MCF 10A (cell line): ENCODE measurements at regions not wholly inside any gene's neighbourhood (a gene's known extent, or its start where the extent isn't known, plus 50 kb on each side); places are given as distances from the start of the nearest gene placed in this dataset.

ENCODE experiments used
- BruUV-seq: library from RNA; stranded (reverse); fragments of 400-500 nt; replicated peaks from 2 replicates; lab custom pipeline; 2021; lab: Mats Ljungman, UMichigan
- CTCF ChIA-PET: fragments of 300-600 bp; sonication (Branson Sonifier 250); formaldehyde crosslinking; extraction: SDS; loops from one replicate; lab custom pipeline; 2021; ENCODE audit warnings: antibody characterized with exemption, inconsistent platforms; lab: Yijun Ruan, JAX
- POLR2A ChIA-PET: fragments of 300-600, 350-650 bp; sonication (Branson Sonifier 250); formaldehyde crosslinking; extraction: SDS; loops from one replicate; lab custom pipeline; 2020; ENCODE audit warnings: antibody characterized with exemption, inconsistent platforms; lab: Yijun Ruan, JAX
- DNase-seq: peaks from one replicate; pipeline ENCODE4 v3.0.0-alpha.2; 2018; ENCODE audit not compliant: unreplicated experiment
- H3K27ac Mint-ChIP-seq: one replicate; pipeline ENCODE4 v1.8.0; 2022; ENCODE audit warnings: mild to moderate bottlenecking, low read depth, mixed read lengths; ENCODE audit not compliant: unreplicated experiment
- H3K27me3 Mint-ChIP-seq: one replicate; pipeline ENCODE4 v1.8.0; 2022; ENCODE audit warnings: mixed read lengths; ENCODE audit not compliant: insufficient read depth, unreplicated experiment
- H3K36me3 Mint-ChIP-seq: one replicate; pipeline ENCODE4 v1.8.0; 2022; ENCODE audit warnings: mild to moderate bottlenecking, moderate library complexity, mixed read lengths; ENCODE audit not compliant: insufficient read depth, unreplicated experiment
- H3K4me1 Mint-ChIP-seq: one replicate; pipeline ENCODE4 v1.8.0; 2022; ENCODE audit warnings: mixed read lengths; ENCODE audit not compliant: insufficient read depth, unreplicated experiment
- H3K4me3 Mint-ChIP-seq: one replicate; pipeline ENCODE4 v1.8.0; 2022; ENCODE audit warnings: mild to moderate bottlenecking, moderate library complexity, mixed read lengths; ENCODE audit not compliant: unreplicated experiment
- H3K9me3 Mint-ChIP-seq: one replicate; pipeline ENCODE4 v1.8.0; 2022; ENCODE audit warnings: mixed read lengths; ENCODE audit not compliant: unreplicated experiment
- intact Hi-C: fragments of 100-400 bp; cut with micrococcal nuclease; formaldehyde crosslinking; loops from 2 replicates; pipeline ENCODE4 v1.14.1; 2022
- TF ChIP-seq, protein P1 (sequence below): fragments of 200-600 bp; IDR thresholded peaks from one replicate; pipeline ENCODE4 v1.8.0; 2022; ENCODE audit warnings: antibody characterized with exemption, mild to moderate bottlenecking; ENCODE audit not compliant: unreplicated experiment

DNA sequence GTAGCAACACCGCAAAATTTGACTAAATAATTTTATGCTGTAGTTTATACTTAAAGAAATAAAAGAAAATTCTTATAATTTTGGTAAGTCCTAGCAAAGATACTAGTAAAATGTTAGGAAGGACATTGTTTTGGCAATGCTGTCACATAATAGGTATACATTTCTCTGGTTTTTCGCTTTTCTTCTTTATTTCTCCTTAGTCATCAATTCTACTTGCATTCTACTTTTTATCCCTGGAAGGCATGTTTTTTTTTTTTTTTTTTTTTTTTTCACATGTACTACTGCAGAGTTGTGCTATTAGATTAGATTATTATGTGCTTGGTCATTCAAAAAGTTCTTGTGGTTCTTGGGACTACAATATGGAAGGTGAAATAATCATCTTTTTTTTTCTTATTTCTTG lies 1421.2 kb downstream of the SI start:
- intact Hi-C loops = no loop called here
- TF ChIP-seq, protein P1, sequence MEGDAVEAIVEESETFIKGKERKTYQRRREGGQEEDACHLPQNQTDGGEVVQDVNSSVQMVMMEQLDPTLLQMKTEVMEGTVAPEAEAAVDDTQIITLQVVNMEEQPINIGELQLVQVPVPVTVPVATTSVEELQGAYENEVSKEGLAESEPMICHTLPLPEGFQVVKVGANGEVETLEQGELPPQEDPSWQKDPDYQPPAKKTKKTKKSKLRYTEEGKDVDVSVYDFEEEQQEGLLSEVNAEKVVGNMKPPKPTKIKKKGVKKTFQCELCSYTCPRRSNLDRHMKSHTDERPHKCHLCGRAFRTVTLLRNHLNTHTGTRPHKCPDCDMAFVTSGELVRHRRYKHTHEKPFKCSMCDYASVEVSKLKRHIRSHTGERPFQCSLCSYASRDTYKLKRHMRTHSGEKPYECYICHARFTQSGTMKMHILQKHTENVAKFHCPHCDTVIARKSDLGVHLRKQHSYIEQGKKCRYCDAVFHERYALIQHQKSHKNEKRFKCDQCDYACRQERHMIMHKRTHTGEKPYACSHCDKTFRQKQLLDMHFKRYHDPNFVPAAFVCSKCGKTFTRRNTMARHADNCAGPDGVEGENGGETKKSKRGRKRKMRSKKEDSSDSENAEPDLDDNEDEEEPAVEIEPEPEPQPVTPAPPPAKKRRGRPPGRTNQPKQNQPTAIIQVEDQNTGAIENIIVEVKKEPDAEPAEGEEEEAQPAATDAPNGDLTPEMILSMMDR = no peak
- H3K4me1 Mint-ChIP-seq = peaks cover 4% of the 10 kb centered on the region
- ChIA-PET CTCF (no interaction called here), POLR2A (no interaction called here)
- no peak overlapping the region for H3K4me3 Mint-ChIP-seq
- no TSS peak for BruUV-seq
- DNase-seq = no peak
- no peak overlapping the region for H3K27ac Mint-ChIP-seq
- no peaks in the 10 kb centered on the region for H3K9me3 Mint-ChIP-seq
- H3K36me3 Mint-ChIP-seq = no peaks in the 10 kb centered on the region
- H3K27me3 Mint-ChIP-seq = no peaks in the 10 kb centered on the region

GRCh38 chr3:163655021-163655420 lies 1423.3 kb downstream of the SI start:
- DNase-seq = no peak
- Mint-ChIP-seq H3K36me3 (no peaks in the 10 kb centered on the region), H3K27ac (no peak overlapping the region), H3K27me3 (no peaks in the 10 kb centered on the region), H3K4me1 (peaks cover 4% of the 10 kb centered on the region), H3K4me3 (no peak overlapping the region), H3K9me3 (no peaks in the 10 kb centered on the region)
- CTCF ChIA-PET = no interaction called here
- intact Hi-C loops = no loop called here
- TF ChIP-seq, protein P1 = no peak
- POLR2A ChIA-PET = no interaction called here
- BruUV-seq = no TSS peak

- TF ChIP-seq, protein P1 = no peak
- DNase-seq = no peak
- ChIA-PET POLR2A (no interaction called here), CTCF (interaction anchor here (0.6 kb wide), 1 partner anchor 237 kb away, joined by 3 read pairs; no protein-coding TSS in a partner anchor)
- Mint-ChIP-seq H3K36me3 (no peaks in the 10 kb centered on the region), H3K9me3 (no peaks in the 10 kb centered on the region), H3K4me1 (no peaks in the 10 kb centered on the region), H3K27me3 (no peaks in the 10 kb centered on the region), H3K27ac (no peak overlapping the region), H3K4me3 (no peak overlapping the region)
- BruUV-seq = no TSS peak
- intact Hi-C loops = no loop called here
Observed at GRCh38 chr3:163644172-163644571, 1434.1 kb downstream of the SI start.

GRCh38 chr3:163632722-163633121 lies 1445.6 kb downstream of the SI start:
- Mint-ChIP-seq H3K4me1 (no peaks in the 10 kb centered on the region), H3K9me3 (no peaks in the 10 kb centered on the region), H3K36me3 (no peaks in the 10 kb centered on the region), H3K27me3 (no peaks in the 10 kb centered on the region), H3K27ac (no peak overlapping the region), H3K4me3 (no peak overlapping the region)
- ChIA-PET CTCF (no interaction called here), POLR2A (no interaction called here)
- TF ChIP-seq, protein P1 = no peak
- no TSS peak for BruUV-seq
- intact Hi-C loops = no loop called here
- DNase-seq = no peak
